Inflammatory macrophage (primary cell): ENCODE measurements at regions not wholly inside any gene's neighbourhood (a gene's known extent, or its start where the extent isn't known, plus 50 kb on each side); places are given as distances from the start of the nearest gene placed in this dataset.
"Not testable (repeated sequence)": the region's sequence is repeated elsewhere in the genome, so short reads cannot be mapped to it uniquely, and the experiment has no call there.

Source experiments
- DNase-seq, 2 donors: peaks; one replicate each; pipeline ENCODE4 v3.0.0-alpha.2; 2020 to 2022

GRCh38 chr2:15753811-15754702 is 162.4 kb downstream of the DDX1 start:
- DNase-seq, result no peak

GRCh38 chr2:15754703-15755099 is 163.0 kb downstream of the DDX1 start:
- no peak for DNase-seq

GRCh38 chr2:15755528-15755927 is 163.9 kb downstream of the DDX1 start:
- DNase-seq, result no peak

- no peak for DNase-seq
Observed at GRCh38 chr2:15756011-15756550, 164.4 kb downstream of the DDX1 start.

- DNase-seq, result no peak
Observed at GRCh38 chr2:15756882-15757819, 165.5 kb downstream of the DDX1 start.

- DNase-seq, result no peak
Observed at GRCh38 chr2:15757820-15758586, 166.3 kb downstream of the DDX1 start.

GRCh38 chr2:15758848-15759247 is 167.2 kb downstream of the DDX1 start:
- DNase-seq, result no peak

GRCh38 chr2:15759385-15759784 is 167.7 kb downstream of the DDX1 start:
- no peak for DNase-seq

- DNase-seq, result not testable (repeated sequence)
Observed at GRCh38 chr2:15759791-15760190, 168.1 kb downstream of the DDX1 start.

- no peak for DNase-seq
Observed at GRCh38 chr2:15760232-15760910, 168.7 kb downstream of the DDX1 start.

- no peak for DNase-seq
Observed at GRCh38 chr2:15761056-15761455, 169.4 kb downstream of the DDX1 start.

- no peak for DNase-seq
Observed at GRCh38 chr2:15761910-15762309, 170.2 kb downstream of the DDX1 start.

- no peak for DNase-seq
Observed at GRCh38 chr2:15762449-15762848, 170.8 kb downstream of the DDX1 start.

- no peak for DNase-seq
Observed at GRCh38 chr2:15763106-15763821, 171.6 kb downstream of the DDX1 start.

GRCh38 chr2:15763822-15764682 is 172.4 kb downstream of the DDX1 start:
- DNase-seq, result no peak

GRCh38 chr2:15764683-15765011 is 173.0 kb downstream of the DDX1 start:
- DNase-seq, result no peak

GRCh38 chr2:15765211-15765610 is 173.5 kb downstream of the DDX1 start:
- DNase-seq, result no peak

- no peak for DNase-seq
Observed at GRCh38 chr2:15765686-15766302, 174.1 kb downstream of the DDX1 start.

GRCh38 chr2:15766303-15766861 is 174.0 kb upstream of the MYCN start:
- DNase-seq, result no peak
